Neural progenitor cell (in vitro differentiated cells): ENCODE measurements at regions not wholly inside any gene's neighbourhood (a gene's known extent, or its start where the extent isn't known, plus 50 kb on each side); places are given as distances from the start of the nearest gene placed in this dataset.

Experiments used
- DNase-seq: peaks from one replicate; pipeline ENCODE4 v3.0.0-alpha.2; 2016; ENCODE audit warnings: low spot score
- H2AFZ ChIP-seq: fragments of 200-600 bp; sonication (generic); replicated peaks from 2 replicates; pipeline ENCODE4 v1.6.1; 2016; ENCODE audit warnings: antibody characterized with exemption
- H3F3A ChIP-seq: fragments of 200-600 bp; sonication (generic); 2 replicates; pipeline ENCODE4 v1.6.1; 2016; ENCODE audit warnings: antibody characterized with exemption, low read depth
- H3K27ac ChIP-seq: fragments of 200-600 bp; sonication (generic); 2 replicates; pipeline ENCODE4 v1.5.1; 2016; ENCODE audit warnings: mild to moderate bottlenecking
- H3K27me3 ChIP-seq: fragments of 200-600 bp; sonication (generic); 2 replicates; pipeline ENCODE4 v1.6.1; 2016; ENCODE audit warnings: mild to moderate bottlenecking, moderate library complexity
- H3K36me3 ChIP-seq: fragments of 200-600 bp; sonication (generic); 2 replicates; pipeline ENCODE4 v1.5.1; 2016
- H3K4me1 ChIP-seq: fragments of 200-600 bp; sonication (generic); 2 replicates; pipeline ENCODE4 v1.6.1; 2016; ENCODE audit warnings: mixed run types
- H3K4me2 ChIP-seq: fragments of 200-600 bp; sonication (generic); 2 replicates; pipeline ENCODE4 v1.6.1; 2016
- H3K4me3 ChIP-seq: fragments of 200-600 bp; sonication (generic); 2 replicates; pipeline ENCODE4 v1.5.1; 2016
- H3K79me2 ChIP-seq: fragments of 200-600 bp; sonication (generic); 2 replicates; pipeline ENCODE4 v1.6.1; 2016; ENCODE audit warnings: low read depth
- H3K9ac ChIP-seq: fragments of 200-600 bp; sonication (generic); 2 replicates; pipeline ENCODE4 v1.6.1; 2016
- H3K9me3 ChIP-seq: fragments of 200-600 bp; sonication (generic); 2 replicates; pipeline ENCODE4 v1.5.1; 2016; ENCODE audit warnings: low read depth
- H4K20me1 ChIP-seq: fragments of 200-600 bp; sonication (generic); 2 replicates; pipeline ENCODE4 v1.6.1; 2016; ENCODE audit warnings: low read depth
- H3K27ac Mint-ChIP-seq: 3 replicates; pipeline ENCODE4 v1.8.0; 2021; ENCODE audit warnings: mixed read lengths
- H3K27me3 Mint-ChIP-seq: 2 replicates; pipeline ENCODE4 v1.8.0; 2022; ENCODE audit warnings: low read depth, mild to moderate bottlenecking, inconsistent platforms, moderate library complexity, mixed read lengths; ENCODE audit not compliant: insufficient read depth
- H3K36me3 Mint-ChIP-seq: 3 replicates; pipeline ENCODE4 v1.8.0; 2021; ENCODE audit warnings: mixed read lengths
- H3K4me1 Mint-ChIP-seq: 3 replicates; pipeline ENCODE4 v1.8.0; 2021; ENCODE audit warnings: mixed read lengths
- H3K4me3 Mint-ChIP-seq: 3 replicates; pipeline ENCODE4 v1.8.0; 2021; ENCODE audit warnings: mild to moderate bottlenecking, moderate library complexity, mixed read lengths
- H3K9me3 Mint-ChIP-seq: 3 replicates; pipeline ENCODE4 v1.8.0; 2020; ENCODE audit warnings: mixed read lengths
- EZH2 ChIP-seq: fragments of 200-600 bp; sonication (generic); IDR thresholded peaks from 2 replicates; pipeline ENCODE4 v1.6.1; 2017; ENCODE audit warnings: antibody characterized with exemption, mild to moderate bottlenecking, moderate library complexity
- EZH2phosphoT487 ChIP-seq: fragments of 200-600 bp; sonication (generic); IDR thresholded peaks from 2 replicates; pipeline ENCODE4 v1.6.1; 2017; ENCODE audit warnings: antibody characterized with exemption
- TF ChIP-seq, protein P1 (sequence below): fragments of 200-600 bp; sonication (generic); IDR thresholded peaks from 2 replicates; pipeline ENCODE4 v1.5.1; 2017; ENCODE audit warnings: antibody characterized with exemption, mild to moderate bottlenecking

- Histone ChIP-seq H3K9me3 (peaks cover 8% of the 10 kb centered on the region), H3K4me2 (no peak overlapping the region), H3F3A (no peaks in the 10 kb centered on the region), H3K9ac (no peak overlapping the region), H3K27me3 (no peaks in the 10 kb centered on the region), H4K20me1 (no peaks in the 10 kb centered on the region), H3K4me1 (no peaks in the 10 kb centered on the region), H3K27ac (no peak overlapping the region), H3K36me3 (no peaks in the 10 kb centered on the region), H3K4me3 (no peak overlapping the region), H2AFZ (no peak overlapping the region), H3K79me2 (no peaks in the 10 kb centered on the region)
- Mint-ChIP-seq H3K36me3 (no peaks in the 10 kb centered on the region), H3K4me3 (no peak overlapping the region), H3K9me3 (peaks cover 4% of the 10 kb centered on the region), H3K27me3 (peaks cover 7% of the 10 kb centered on the region), H3K4me1 (peaks cover 12% of the 10 kb centered on the region), H3K27ac (no peak overlapping the region)
- TF ChIP-seq, protein P1, sequence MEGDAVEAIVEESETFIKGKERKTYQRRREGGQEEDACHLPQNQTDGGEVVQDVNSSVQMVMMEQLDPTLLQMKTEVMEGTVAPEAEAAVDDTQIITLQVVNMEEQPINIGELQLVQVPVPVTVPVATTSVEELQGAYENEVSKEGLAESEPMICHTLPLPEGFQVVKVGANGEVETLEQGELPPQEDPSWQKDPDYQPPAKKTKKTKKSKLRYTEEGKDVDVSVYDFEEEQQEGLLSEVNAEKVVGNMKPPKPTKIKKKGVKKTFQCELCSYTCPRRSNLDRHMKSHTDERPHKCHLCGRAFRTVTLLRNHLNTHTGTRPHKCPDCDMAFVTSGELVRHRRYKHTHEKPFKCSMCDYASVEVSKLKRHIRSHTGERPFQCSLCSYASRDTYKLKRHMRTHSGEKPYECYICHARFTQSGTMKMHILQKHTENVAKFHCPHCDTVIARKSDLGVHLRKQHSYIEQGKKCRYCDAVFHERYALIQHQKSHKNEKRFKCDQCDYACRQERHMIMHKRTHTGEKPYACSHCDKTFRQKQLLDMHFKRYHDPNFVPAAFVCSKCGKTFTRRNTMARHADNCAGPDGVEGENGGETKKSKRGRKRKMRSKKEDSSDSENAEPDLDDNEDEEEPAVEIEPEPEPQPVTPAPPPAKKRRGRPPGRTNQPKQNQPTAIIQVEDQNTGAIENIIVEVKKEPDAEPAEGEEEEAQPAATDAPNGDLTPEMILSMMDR, result no peak
- TF ChIP-seq EZH2phosphoT487, result no peak
- TF ChIP-seq EZH2, result no peak
- no peak for DNase-seq
Measured at GRCh38 chr2:107354175-107354574, 468.2 kb upstream of the ST6GAL2 start.

DNA sequence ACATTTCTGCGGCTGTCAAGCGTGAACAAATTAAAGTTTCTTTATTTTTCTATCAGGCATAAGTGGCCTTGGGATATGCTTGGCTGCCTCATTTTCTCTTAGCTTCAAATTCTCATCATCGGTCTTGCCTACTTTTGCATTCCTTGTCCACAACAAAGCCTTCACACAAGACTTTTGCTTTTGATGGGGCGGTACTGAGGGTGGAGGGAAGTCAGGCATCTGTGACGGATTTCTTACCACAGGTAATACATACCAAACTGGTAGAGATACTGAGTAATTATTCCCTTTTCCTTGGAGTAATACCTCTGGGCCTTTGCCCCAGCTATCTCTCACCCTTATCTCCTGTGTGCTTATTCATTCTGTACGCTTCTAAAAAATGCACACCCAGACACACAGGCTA, 468.3 kb upstream of the RGPD4 start:
- H3K4me1 ChIP-seq, result no peaks in the 10 kb centered on the region
- Mint-ChIP-seq H3K4me3 (no peak overlapping the region), H3K36me3 (no peaks in the 10 kb centered on the region), H3K27me3 (peaks cover 7% of the 10 kb centered on the region), H3K9me3 (no peaks in the 10 kb centered on the region), H3K4me1 (peaks cover 19% of the 10 kb centered on the region), H3K27ac (no peak overlapping the region)
- DNase-seq, result no peak
- no peaks in the 10 kb centered on the region for H4K20me1 ChIP-seq
- H3K4me2 ChIP-seq, result no peak overlapping the region
- no peaks in the 10 kb centered on the region for H3K79me2 ChIP-seq
- H3K27ac ChIP-seq, result no peak overlapping the region
- H3K9me3 ChIP-seq, result no peaks in the 10 kb centered on the region
- no peaks in the 10 kb centered on the region for H3K27me3 ChIP-seq
- peak overlapping the region; percentile 12 for H2AFZ ChIP-seq
- TF ChIP-seq EZH2, result no peak
- TF ChIP-seq EZH2phosphoT487, result no peak
- H3F3A ChIP-seq, result no peaks in the 10 kb centered on the region
- H3K9ac ChIP-seq, result no peak overlapping the region
- no peak overlapping the region for H3K4me3 ChIP-seq
- no peaks in the 10 kb centered on the region for H3K36me3 ChIP-seq

DNA sequence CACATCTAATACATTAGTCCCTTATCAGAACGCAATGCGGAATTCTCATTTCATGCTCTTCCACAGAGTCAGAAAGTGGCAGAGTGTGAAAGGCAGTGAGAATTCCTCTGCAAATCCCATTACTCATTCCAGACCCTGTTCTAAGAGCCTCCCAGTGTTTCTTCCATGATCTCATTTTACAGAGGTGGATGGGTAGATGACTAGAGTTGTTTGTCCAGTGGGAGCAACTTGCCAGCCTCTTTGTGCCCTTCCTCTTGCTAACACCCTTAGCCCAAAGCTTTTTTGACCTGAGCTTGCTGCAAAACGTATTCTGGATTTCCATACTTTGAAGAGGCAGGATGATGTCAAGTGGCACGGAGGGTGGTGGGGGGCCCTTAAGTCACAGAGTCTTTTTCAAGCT, 467.7 kb upstream of the RGPD4 start:
- H3K9me3 Mint-ChIP-seq, result no peaks in the 10 kb centered on the region

DNA sequence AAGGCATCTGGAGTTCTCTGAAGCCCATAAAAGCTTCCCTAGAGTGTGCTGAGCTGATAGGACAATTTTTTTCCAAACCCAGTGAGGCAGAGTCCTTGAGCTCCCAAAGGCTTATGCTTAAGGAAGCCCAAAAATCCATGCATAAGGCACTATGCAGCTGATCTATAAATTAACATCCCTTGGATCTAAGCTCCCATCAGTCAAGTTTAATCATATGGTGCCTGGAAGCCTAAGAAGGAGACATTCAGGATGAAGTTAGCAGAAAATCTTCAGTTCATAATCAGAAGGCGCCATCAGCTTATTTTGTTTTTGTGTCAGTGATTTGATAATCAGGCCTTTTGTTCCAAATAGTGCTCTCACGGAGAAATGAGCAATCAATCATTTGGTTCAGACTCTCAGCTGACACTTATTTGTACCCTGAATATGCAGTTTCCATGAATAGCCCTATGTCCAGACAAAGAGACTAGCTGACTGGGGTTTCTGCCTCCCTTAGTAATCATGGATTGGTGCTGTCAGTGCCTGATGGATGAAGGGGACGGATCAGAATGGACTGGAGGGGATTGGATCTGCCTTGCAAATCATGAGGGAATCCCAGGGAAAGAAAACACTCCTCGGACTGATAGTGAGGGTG, 464.8 kb upstream of the RGPD4 start:
- Mint-ChIP-seq H3K36me3 (no peaks in the 10 kb centered on the region), H3K27ac (peak overlapping the region; percentile 61), H3K4me3 (no peak overlapping the region), H3K27me3 (peaks cover 7% of the 10 kb centered on the region), H3K4me1 (peaks cover 19% of the 10 kb centered on the region), H3K9me3 (no peaks in the 10 kb centered on the region)
- H3K4me1 ChIP-seq, result no peaks in the 10 kb centered on the region
- H3K79me2 ChIP-seq, result no peaks in the 10 kb centered on the region
- no peak overlapping the region for H3K4me3 ChIP-seq
- TF ChIP-seq EZH2phosphoT487 (no peak), EZH2 (no peak)
- TF ChIP-seq, protein P1, result no peak
- no peak overlapping the region for H2AFZ ChIP-seq
- H3K36me3 ChIP-seq, result no peaks in the 10 kb centered on the region
- DNase-seq, result no peak
- H3K27ac ChIP-seq, result no peak overlapping the region
- H3K9me3 ChIP-seq, result no peaks in the 10 kb centered on the region
- no peak overlapping the region for H3K4me2 ChIP-seq
- H3K9ac ChIP-seq, result no peak overlapping the region
- H3K27me3 ChIP-seq, result no peaks in the 10 kb centered on the region
- no peaks in the 10 kb centered on the region for H4K20me1 ChIP-seq
- no peaks in the 10 kb centered on the region for H3F3A ChIP-seq

More for the DNA sequence above, 467.7 kb upstream of the RGPD4 start:
- Histone ChIP-seq H3F3A (no peaks in the 10 kb centered on the region), H4K20me1 (no peaks in the 10 kb centered on the region), H3K4me1 (no peaks in the 10 kb centered on the region), H3K4me3 (no peak overlapping the region), H2AFZ (no peak overlapping the region), H3K27ac (no peak overlapping the region), H3K9ac (no peak overlapping the region), H3K36me3 (no peaks in the 10 kb centered on the region), H3K4me2 (no peak overlapping the region), H3K27me3 (no peaks in the 10 kb centered on the region), H3K9me3 (no peaks in the 10 kb centered on the region), H3K79me2 (no peaks in the 10 kb centered on the region)
- no peaks in the 10 kb centered on the region for H3K36me3 Mint-ChIP-seq
- no peak overlapping the region for H3K4me3 Mint-ChIP-seq
- no peak for DNase-seq
- H3K27me3 Mint-ChIP-seq, result peaks cover 7% of the 10 kb centered on the region
- peaks cover 19% of the 10 kb centered on the region for H3K4me1 Mint-ChIP-seq
- no peak for TF ChIP-seq EZH2
- TF ChIP-seq, protein P1, result no peak
- no peak for TF ChIP-seq EZH2phosphoT487
- no peak overlapping the region for H3K27ac Mint-ChIP-seq
